ENCODE measurements at regions not wholly inside any gene's neighbourhood (a gene's known extent, or its start where the extent isn't known, plus 50 kb on each side); places are given as distances from the start of the nearest gene placed in this dataset.
"Not testable (repeated sequence)": the region's sequence is repeated elsewhere in the genome, so short reads cannot be mapped to it uniquely, and the experiment has no call there.

DNA sequence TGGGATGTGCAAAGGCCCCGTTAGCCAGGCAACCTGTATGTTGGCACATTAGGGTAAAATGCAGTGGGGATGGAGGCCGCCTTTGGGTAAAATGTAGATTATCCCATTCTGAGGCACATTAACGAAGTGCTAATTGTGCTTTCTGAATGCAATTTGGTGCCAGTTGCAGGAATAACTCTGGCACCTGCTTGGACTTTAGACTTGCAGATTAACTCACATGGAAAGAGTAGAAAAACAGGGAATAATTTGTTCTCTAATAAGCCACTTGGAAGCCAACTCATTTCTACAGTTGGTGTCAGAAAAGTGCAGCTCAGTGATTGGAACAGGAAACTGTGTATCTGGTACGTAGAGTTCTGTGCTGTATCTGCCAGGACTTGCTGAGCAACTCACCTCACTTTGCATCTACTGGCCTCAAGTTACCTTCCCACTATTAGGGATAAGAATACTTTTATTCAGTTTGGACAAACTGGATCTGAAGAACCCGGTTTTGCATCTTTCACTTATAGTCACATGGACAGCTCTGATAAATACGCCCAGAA lies 377.4 kb upstream of the PODXL start:
- DNase-seq (ENCODE audit: low spot score): no peak
- TF ChIP-seq, protein P1, sequence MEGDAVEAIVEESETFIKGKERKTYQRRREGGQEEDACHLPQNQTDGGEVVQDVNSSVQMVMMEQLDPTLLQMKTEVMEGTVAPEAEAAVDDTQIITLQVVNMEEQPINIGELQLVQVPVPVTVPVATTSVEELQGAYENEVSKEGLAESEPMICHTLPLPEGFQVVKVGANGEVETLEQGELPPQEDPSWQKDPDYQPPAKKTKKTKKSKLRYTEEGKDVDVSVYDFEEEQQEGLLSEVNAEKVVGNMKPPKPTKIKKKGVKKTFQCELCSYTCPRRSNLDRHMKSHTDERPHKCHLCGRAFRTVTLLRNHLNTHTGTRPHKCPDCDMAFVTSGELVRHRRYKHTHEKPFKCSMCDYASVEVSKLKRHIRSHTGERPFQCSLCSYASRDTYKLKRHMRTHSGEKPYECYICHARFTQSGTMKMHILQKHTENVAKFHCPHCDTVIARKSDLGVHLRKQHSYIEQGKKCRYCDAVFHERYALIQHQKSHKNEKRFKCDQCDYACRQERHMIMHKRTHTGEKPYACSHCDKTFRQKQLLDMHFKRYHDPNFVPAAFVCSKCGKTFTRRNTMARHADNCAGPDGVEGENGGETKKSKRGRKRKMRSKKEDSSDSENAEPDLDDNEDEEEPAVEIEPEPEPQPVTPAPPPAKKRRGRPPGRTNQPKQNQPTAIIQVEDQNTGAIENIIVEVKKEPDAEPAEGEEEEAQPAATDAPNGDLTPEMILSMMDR (IDR thresholded peaks at IDR 0.05; ENCODE audit: extremely low read depth, missing control alignments): no peak

DNA sequence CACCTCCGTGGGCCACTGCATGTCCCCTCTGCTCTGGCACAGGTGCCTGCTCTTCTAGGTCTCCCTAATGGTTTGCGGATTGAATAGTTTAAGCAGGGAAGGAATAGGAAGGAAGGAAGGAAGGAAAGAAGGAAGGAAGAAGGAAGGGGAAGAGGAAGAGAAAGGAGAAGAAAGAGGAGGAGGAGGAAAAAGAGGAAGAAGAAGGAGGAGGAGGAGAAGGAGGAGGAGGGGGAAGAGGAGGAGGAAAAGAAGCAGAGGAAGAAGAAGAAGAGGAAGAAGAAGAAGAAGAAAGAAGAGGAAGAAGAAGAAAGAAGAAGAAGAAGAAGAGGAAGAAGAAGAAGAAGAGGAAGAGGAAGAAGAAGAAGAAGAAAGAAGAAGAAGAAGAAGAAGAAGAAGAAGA lies 376.8 kb upstream of the PODXL start:
- not testable (repeated sequence) for DNase-seq (ENCODE audit: low spot score)

DNA sequence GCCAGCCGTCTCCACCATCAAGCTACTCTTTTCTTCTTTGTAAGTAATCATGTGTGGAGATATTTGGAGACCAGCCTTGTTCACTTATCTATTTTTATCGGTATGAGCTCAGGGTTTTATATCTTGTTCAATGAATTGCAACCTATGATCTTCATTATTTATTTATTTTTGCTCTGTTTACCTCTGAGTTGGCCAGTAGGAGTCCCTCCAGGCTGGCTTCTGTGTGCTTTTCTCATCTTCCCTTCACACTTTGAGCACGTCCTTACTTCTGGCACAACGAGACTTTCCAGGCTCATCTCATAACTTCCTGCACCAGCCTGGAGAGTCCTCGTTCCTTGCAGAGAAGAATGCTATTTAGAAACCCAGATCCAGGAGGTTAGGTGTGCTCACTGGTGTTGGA lies 375.8 kb upstream of the PODXL start:
- no peak for DNase-seq (ENCODE audit: low spot score)
- TF ChIP-seq, protein P1 (IDR thresholded peaks at IDR 0.05; ENCODE audit: extremely low read depth, missing control alignments): no peak

DNA sequence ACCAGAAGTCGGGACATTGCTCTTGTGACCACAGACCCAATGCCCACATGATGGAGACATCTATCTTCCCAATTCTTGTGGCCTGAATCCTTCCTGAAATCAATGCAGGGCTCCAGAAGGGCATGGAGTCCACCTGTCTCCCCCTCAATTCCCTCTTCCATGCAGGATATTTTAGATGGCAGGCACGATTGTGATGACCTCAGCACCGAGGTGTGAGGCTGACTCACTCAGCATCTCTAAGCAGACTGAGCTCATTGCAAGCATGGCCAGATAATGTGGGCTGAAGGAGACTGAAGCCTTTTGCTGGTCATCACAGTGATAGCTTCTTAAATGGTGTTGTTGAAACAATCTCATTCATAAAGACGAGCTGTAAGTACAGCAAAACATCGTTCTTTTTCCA lies 374.9 kb upstream of the PODXL start:
- DNase-seq (ENCODE audit: low spot score): no peak
- TF ChIP-seq, protein P1 (IDR thresholded peaks at IDR 0.05; ENCODE audit: extremely low read depth, missing control alignments): no peak

DNA sequence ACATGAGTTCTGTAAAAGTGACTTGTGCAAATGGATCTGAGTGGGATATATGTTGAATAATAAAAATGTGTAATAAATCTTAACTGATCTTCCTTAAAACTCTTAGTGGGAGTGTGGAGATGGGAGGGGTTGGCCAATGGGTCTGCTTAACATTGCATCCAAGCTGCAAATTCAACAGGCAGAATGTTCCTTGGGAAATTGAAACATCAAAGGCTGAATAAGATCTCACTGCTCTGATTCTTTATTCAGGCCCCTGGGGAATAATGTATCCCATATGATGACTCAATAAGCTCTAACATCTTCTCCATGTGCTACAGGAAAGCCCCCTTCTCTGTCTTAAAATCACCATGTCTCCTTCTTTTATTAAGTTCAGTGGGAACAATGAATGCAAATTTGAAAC lies 373.2 kb upstream of the PODXL start:
- TF ChIP-seq, protein P1 (IDR thresholded peaks at IDR 0.05; ENCODE audit: extremely low read depth, missing control alignments): no peak
- no peak for DNase-seq (ENCODE audit: low spot score)

DNA sequence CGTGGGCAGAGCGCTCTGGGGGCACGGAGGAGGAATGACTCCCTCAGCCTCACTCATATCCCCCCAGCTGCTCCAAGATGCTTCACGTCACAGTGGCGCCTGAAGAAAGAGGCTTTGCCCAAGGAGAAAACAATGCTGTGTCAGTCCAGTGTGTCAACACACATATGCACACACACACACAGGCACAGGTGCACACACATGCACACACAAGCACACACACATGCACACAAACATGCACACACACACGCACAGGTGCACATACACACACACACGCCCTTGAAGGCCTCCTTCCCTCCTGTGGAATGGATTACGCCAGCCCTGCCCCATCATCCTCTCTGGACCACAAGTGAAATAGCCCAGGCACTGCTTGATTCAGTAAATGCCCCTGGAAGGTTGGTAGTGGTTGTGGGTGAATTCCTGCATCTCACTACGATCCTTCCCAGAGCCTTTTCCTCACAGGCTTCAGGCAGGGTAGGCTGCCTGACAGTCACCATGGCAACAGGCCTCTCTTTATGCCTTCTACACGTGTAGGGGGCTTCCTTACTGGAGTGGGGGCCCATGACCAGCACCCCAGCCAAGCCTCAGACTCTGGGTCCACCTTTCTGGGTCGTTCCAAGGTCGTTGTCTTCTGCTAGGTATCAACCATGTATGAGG lies 371.5 kb upstream of the PODXL start:
- TF ChIP-seq, protein P1 (IDR thresholded peaks at IDR 0.05; ENCODE audit: extremely low read depth, missing control alignments): no peak
- no peak for DNase-seq (ENCODE audit: low spot score)

DNA sequence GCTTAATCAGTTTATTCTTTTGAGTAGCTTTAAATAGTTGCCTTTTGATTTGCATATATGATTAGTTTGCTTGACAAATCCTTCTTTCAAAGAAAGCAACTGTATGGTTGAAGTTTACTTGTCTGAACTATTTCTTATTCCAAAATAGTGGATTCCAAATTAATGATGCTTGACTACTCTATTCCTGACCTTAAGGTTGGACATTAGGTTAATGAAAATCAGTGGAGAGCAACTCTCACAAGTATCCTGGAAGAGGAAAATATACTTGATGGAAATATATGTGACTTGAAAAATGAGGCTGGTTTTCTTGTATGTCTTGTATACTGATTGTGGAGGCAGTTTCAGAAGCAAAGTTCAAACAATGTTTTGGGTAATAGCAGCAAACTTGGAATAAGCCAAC lies 369.2 kb upstream of the PODXL start:
- TF ChIP-seq, protein P1 (IDR thresholded peaks at IDR 0.05; ENCODE audit: extremely low read depth, missing control alignments): no peak
- no peak for DNase-seq (ENCODE audit: low spot score)

DNA sequence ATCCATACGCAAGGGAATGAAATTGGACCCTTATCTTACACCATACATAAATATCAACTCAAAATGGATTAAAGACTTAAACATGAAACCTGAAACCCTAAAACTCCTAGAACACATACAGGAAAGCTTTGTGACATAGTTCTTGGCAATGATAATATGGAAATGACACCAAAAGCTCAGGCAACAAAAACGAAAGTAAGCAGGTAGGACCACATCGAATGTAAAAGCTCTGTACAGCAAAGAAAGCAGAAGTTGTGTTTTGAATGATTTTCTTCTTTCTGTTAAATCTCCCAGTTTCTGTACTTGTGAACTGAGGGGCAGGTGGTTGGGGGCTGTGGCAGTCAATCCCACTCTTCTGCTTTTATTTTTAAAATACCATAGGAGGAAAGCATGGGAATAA lies 368.4 kb upstream of the PODXL start:
- DNase-seq (ENCODE audit: low spot score): no peak
- TF ChIP-seq, protein P1 (IDR thresholded peaks at IDR 0.05; ENCODE audit: extremely low read depth, missing control alignments): no peak

DNA sequence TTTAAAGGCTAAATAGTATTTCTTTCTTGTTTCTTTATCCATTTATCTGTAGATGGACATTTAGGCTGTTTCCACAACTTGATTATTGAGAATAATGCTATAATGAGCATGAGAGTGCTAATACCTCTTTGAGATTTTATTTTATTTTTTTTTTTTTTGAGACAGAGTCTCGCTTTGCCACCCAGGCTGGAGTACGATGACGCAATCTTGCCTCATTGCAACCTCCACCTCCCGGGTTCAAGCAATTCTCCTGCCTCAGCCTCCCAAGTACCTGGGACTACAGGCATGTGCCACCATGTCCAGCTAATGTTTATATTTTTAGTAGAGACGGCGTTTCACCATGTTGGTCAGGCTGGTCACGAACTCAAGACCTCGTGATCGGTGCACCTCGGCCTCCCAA lies 366.5 kb upstream of the PODXL start:
- DNase-seq (ENCODE audit: low spot score): not testable (repeated sequence)
